H9 (cell line): ENCODE measurements at regions not wholly inside any gene's neighbourhood (a gene's known extent, or its start where the extent isn't known, plus 50 kb on each side); places are given as distances from the start of the nearest gene placed in this dataset.

ENCODE experiments used
- DNase-seq: peaks from one replicate; pipeline ENCODE4 v3.0.0-alpha.2; 2017
- H2AFZ ChIP-seq: one replicate; pipeline ENCODE4 v1.6.1; 2013; ENCODE audit warnings: mild to moderate bottlenecking, low read length, control low read depth, moderate library complexity
- H2AK5ac ChIP-seq: 2 replicates; pipeline ENCODE4 v1.6.1; 2013; ENCODE audit warnings: low read length, control low read depth, mixed read lengths; ENCODE audit not compliant: insufficient read length
- H2BK120ac ChIP-seq: one replicate; pipeline ENCODE4 v1.6.1; 2013; ENCODE audit warnings: low read depth, mild to moderate bottlenecking, low read length, control low read depth, inconsistent platforms; ENCODE audit not compliant: poor library complexity, severe bottlenecking
- H2BK12ac ChIP-seq: 2 replicates; pipeline ENCODE4 v1.6.1; 2013; ENCODE audit warnings: low read length, control low read depth, mixed read lengths, low read depth; ENCODE audit not compliant: insufficient read length
- H2BK15ac ChIP-seq: 2 replicates; pipeline ENCODE4 v1.6.1; 2013; ENCODE audit warnings: low read depth, low read length, control low read depth
- H2BK20ac ChIP-seq: one replicate; pipeline ENCODE4 v1.6.1; 2013; ENCODE audit warnings: low read depth, mild to moderate bottlenecking, low read length, control low read depth, inconsistent platforms; ENCODE audit not compliant: poor library complexity, severe bottlenecking
- H2BK5ac ChIP-seq: 2 replicates; pipeline ENCODE4 v1.6.1; 2013; ENCODE audit warnings: low read length, control low read depth, mixed read lengths; ENCODE audit not compliant: insufficient read length
- H3K14ac ChIP-seq: 2 replicates; pipeline ENCODE4 v1.6.1; 2013; ENCODE audit warnings: low read length, control low read depth; ENCODE audit not compliant: insufficient read depth
- H3K18ac ChIP-seq: 2 replicates; pipeline ENCODE4 v1.6.1; 2013; ENCODE audit warnings: low read depth, mild to moderate bottlenecking, mixed read lengths, low read length, control low read depth; ENCODE audit not compliant: insufficient read length
- H3K23ac ChIP-seq: 2 replicates; pipeline ENCODE4 v1.6.1; 2013; ENCODE audit warnings: low read length, control low read depth, mixed read lengths, low read depth; ENCODE audit not compliant: insufficient read length
- H3K23me2 ChIP-seq: 2 replicates; pipeline ENCODE4 v1.6.1; 2013; ENCODE audit warnings: low read depth, mild to moderate bottlenecking, mixed read lengths, low read length, control low read depth; ENCODE audit not compliant: insufficient read length, poor library complexity, severe bottlenecking
- H3K27ac ChIP-seq: 2 replicates; pipeline ENCODE4 v1.5.1; 2013; ENCODE audit warnings: low read length, control low read depth, mixed read lengths, low read depth; ENCODE audit not compliant: insufficient read length
- H3K27me3 ChIP-seq: 2 replicates; pipeline ENCODE4 v1.6.1; 2013; ENCODE audit warnings: low read length, control low read depth, inconsistent platforms; ENCODE audit not compliant: insufficient read depth
- H3K4ac ChIP-seq: 2 replicates; pipeline ENCODE4 v1.6.1; 2013; ENCODE audit warnings: low read depth, mild to moderate bottlenecking, control low read depth, inconsistent platforms, low read length, moderate library complexity
- H3K4me1 ChIP-seq: 2 replicates; pipeline ENCODE4 v1.6.1; 2013; ENCODE audit warnings: low read length, control low read depth, inconsistent platforms; ENCODE audit not compliant: insufficient read depth
- H3K4me2 ChIP-seq: 2 replicates; pipeline ENCODE4 v1.6.1; 2013; ENCODE audit warnings: low read length, control low read depth, mixed read lengths; ENCODE audit not compliant: insufficient read length, insufficient read depth
- H3K56ac ChIP-seq: 2 replicates; pipeline ENCODE4 v1.6.1; 2013; ENCODE audit warnings: low read depth, mild to moderate bottlenecking, mixed read lengths, low read length, control low read depth; ENCODE audit not compliant: insufficient read length
- H3K79me1 ChIP-seq: 2 replicates; pipeline ENCODE4 v1.6.1; 2013; ENCODE audit warnings: low read depth, mild to moderate bottlenecking, moderate library complexity, low read length, control low read depth, inconsistent platforms; ENCODE audit not compliant: insufficient read depth, poor library complexity, severe bottlenecking
- H3K79me2 ChIP-seq: 2 replicates; pipeline ENCODE4 v1.6.1; 2013; ENCODE audit warnings: low read length, control low read depth, inconsistent platforms; ENCODE audit not compliant: insufficient read depth
- H3K9ac ChIP-seq: 2 replicates; pipeline ENCODE4 v1.6.1; 2013; ENCODE audit warnings: low read length, control low read depth, mixed read lengths; ENCODE audit not compliant: insufficient read length; ENCODE audit errors: extremely low read depth
- H3K9me3 ChIP-seq: one replicate; pipeline ENCODE4 v1.6.1; 2013; ENCODE audit warnings: low read depth, low read length, inconsistent platforms; ENCODE audit not compliant: control insufficient read depth
- H3T11ph ChIP-seq: one replicate; pipeline ENCODE4 v1.6.1; 2013; ENCODE audit warnings: mild to moderate bottlenecking, low read length, control low read depth, inconsistent platforms
- H4K20me1 ChIP-seq: one replicate; pipeline ENCODE4 v1.6.1; 2013; ENCODE audit not compliant: control insufficient read depth, insufficient read length, insufficient read depth
- H4K5ac ChIP-seq: 2 replicates; pipeline ENCODE4 v1.6.1; 2013; ENCODE audit warnings: low read depth, mild to moderate bottlenecking, mixed read lengths, low read length, control low read depth; ENCODE audit not compliant: insufficient read length
- H4K8ac ChIP-seq: replicated peaks from 2 replicates; pipeline ENCODE4 v1.6.1; 2013; ENCODE audit warnings: low read length, control low read depth, mixed read lengths, low read depth; ENCODE audit not compliant: insufficient read length
- H4K91ac ChIP-seq: 2 replicates; pipeline ENCODE4 v1.6.1; 2013; ENCODE audit warnings: low read depth, mild to moderate bottlenecking, moderate library complexity, mixed read lengths, low read length, control low read depth; ENCODE audit not compliant: insufficient read length
- H3K27ac Mint-ChIP-seq, 3 experiments: 2 replicates in 2 of 3; 3 replicates in 1 of 3; pipeline ENCODE4 v1.8.0; 2020 to 2021; ENCODE audit warnings: mixed read lengths in 3 of 3, mild to moderate bottlenecking in 1 of 3, moderate library complexity in 1 of 3
- H3K27me3 Mint-ChIP-seq: 2 replicates; pipeline ENCODE4 v1.8.0; 2021; ENCODE audit warnings: low read depth, mild to moderate bottlenecking, moderate library complexity, mixed read lengths
- H3K36me3 Mint-ChIP-seq, 3 experiments: 2 replicates in 2 of 3; 3 replicates in 1 of 3; pipeline ENCODE4 v1.8.0; 2020 to 2021; ENCODE audit warnings: low read depth in 3 of 3, mixed read lengths in 3 of 3; ENCODE audit not compliant: insufficient read depth in 1 of 3
- H3K4me1 Mint-ChIP-seq, 2 experiments: 2 replicates each; pipeline ENCODE4 v1.8.0; 2020; ENCODE audit warnings: mixed read lengths in 2 of 2
- H3K4me3 Mint-ChIP-seq, 2 experiments: 2 replicates in 1 of 2; 3 replicates in 1 of 2; pipeline ENCODE4 v1.8.0; 2020 to 2021; ENCODE audit warnings: mild to moderate bottlenecking in 2 of 2, mixed read lengths in 2 of 2, moderate library complexity in 1 of 2
- H3K9me3 Mint-ChIP-seq, 2 experiments: 2 replicates in 1 of 2; 3 replicates in 1 of 2; pipeline ENCODE4 v1.8.0; 2020; ENCODE audit warnings: mild to moderate bottlenecking in 2 of 2, mixed read lengths in 2 of 2, moderate library complexity in 1 of 2
- CTCF ChIP-seq: fragments of 200-600 bp; sonication (generic); conservative IDR thresholded peaks from 3 replicates; pipeline ENCODE4 v1.8.0; 2021; ENCODE audit warnings: antibody characterized with exemption, mild to moderate bottlenecking

GRCh38 chr2:128621074-128621473 is 302.4 kb upstream of the HS6ST1 start:
- no peak overlapping the region for H2BK120ac ChIP-seq
- H3K27me3 ChIP-seq: no peaks in the 10 kb centered on the region
- no peak overlapping the region for H2BK5ac ChIP-seq
- no peak overlapping the region for H3K27ac ChIP-seq
- no peak overlapping the region for H4K91ac ChIP-seq
- H3K9me3 ChIP-seq: peaks cover 5% of the 10 kb centered on the region
- H3K4me1 Mint-ChIP-seq: peaks cover 14 to 18% of the 10 kb centered on the region in 2 experiments
- no peaks in the 10 kb centered on the region; the same call in none of the 2 replicates for H3K27me3 Mint-ChIP-seq
- peaks cover 11 to 14% of the 10 kb centered on the region in 2 experiments for H3K9me3 Mint-ChIP-seq
- H3K4me2 ChIP-seq: no peak overlapping the region
- no peak overlapping the region for H3K23ac ChIP-seq
- H2AK5ac ChIP-seq: no peak overlapping the region
- no peak for DNase-seq
- H3K4ac ChIP-seq: no peak overlapping the region
- no peaks in the 10 kb centered on the region for H4K20me1 ChIP-seq
- H3K36me3 Mint-ChIP-seq: peaks cover 4 to 11% (median 5%) of the 10 kb centered on the region in 3 experiments
- no peak overlapping the region for H3K27ac Mint-ChIP-seq
- no peaks in the 10 kb centered on the region for H3K79me2 ChIP-seq
- H4K5ac ChIP-seq: no peak overlapping the region
- H3K79me1 ChIP-seq: no peaks in the 10 kb centered on the region
- H3K18ac ChIP-seq: no peak overlapping the region
- H3K4me1 ChIP-seq: no peaks in the 10 kb centered on the region
- H3K4me3 Mint-ChIP-seq: no peak overlapping the region
- H3K23me2 ChIP-seq: no peaks in the 10 kb centered on the region
- H3K9ac ChIP-seq: no peak overlapping the region
- H4K8ac ChIP-seq: no peak overlapping the region
- H2BK20ac ChIP-seq: no peak overlapping the region
- no peak overlapping the region for H2BK12ac ChIP-seq
- no peak overlapping the region for H3T11ph ChIP-seq
- H2BK15ac ChIP-seq: no peak overlapping the region
- TF ChIP-seq CTCF: no peak
- H2AFZ ChIP-seq: no peak overlapping the region
- H3K56ac ChIP-seq: no peak overlapping the region
- H3K14ac ChIP-seq: no peak overlapping the region
